DOHH2 (cell line): ENCODE measurements at regions not wholly inside any gene's neighbourhood (a gene's known extent, or its start where the extent isn't known, plus 50 kb on each side); places are given as distances from the start of the nearest gene placed in this dataset.

Source experiments
- CTCF ChIP-seq: fragments of 200-600 bp; sonication (generic); IDR thresholded peaks from one replicate; pipeline ENCODE4 v1.5.1; 2014; ENCODE audit warnings: antibody characterized with exemption, mild to moderate bottlenecking, low read depth, low read length; ENCODE audit not compliant: poor library complexity, severe bottlenecking
- EZH2phosphoT487 ChIP-seq: fragments of 200-600 bp; sonication (generic); IDR thresholded peaks from 2 replicates; pipeline ENCODE4 v1.6.1; 2017; ENCODE audit warnings: borderline replicate concordance, mild to moderate bottlenecking, antibody characterized with exemption, low read length, moderate library complexity, mixed read lengths

GRCh38 chr22:27163162-27164137 is 506.1 kb downstream of the MIAT start:
- no peak for TF ChIP-seq EZH2phosphoT487
- TF ChIP-seq CTCF = no peak
